ENCODE measurements at regions not wholly inside any gene's neighbourhood (a gene's known extent, or its start where the extent isn't known, plus 50 kb on each side); places are given as distances from the start of the nearest gene placed in this dataset.

GRCh38 chr1:83718338-83718737 is 280.6 kb downstream of the TTLL7 start:
- no peak for DNase-seq

GRCh38 chr1:83717785-83718184 is 281.1 kb downstream of the TTLL7 start:
- no peak for DNase-seq

GRCh38 chr1:83716641-83717040 is 282.3 kb downstream of the TTLL7 start:
- no peak for DNase-seq

- DNase-seq: no peak
Observed at GRCh38 chr1:83715550-83715949, 283.4 kb downstream of the TTLL7 start.

GRCh38 chr1:83709662-83710061 is 289.3 kb downstream of the TTLL7 start:
- DNase-seq: no peak

GRCh38 chr1:83706354-83706938 is 292.5 kb downstream of the TTLL7 start:
- no peak for DNase-seq

- DNase-seq: no peak
Observed at GRCh38 chr1:83705091-83705490, 293.8 kb downstream of the TTLL7 start.

- no peak for DNase-seq
Observed at GRCh38 chr1:83704350-83704749, 294.6 kb downstream of the TTLL7 start.

- DNase-seq: no peak
Observed at GRCh38 chr1:83702356-83702755, 296.6 kb downstream of the TTLL7 start.

GRCh38 chr1:83701355-83701754 is 297.6 kb downstream of the TTLL7 start:
- no peak for DNase-seq

- no peak for DNase-seq
Observed at GRCh38 chr1:83698644-83699043, 300.3 kb downstream of the TTLL7 start.

GRCh38 chr1:83697961-83698360 is 301.0 kb downstream of the TTLL7 start:
- DNase-seq: no peak

- DNase-seq: no peak
Observed at GRCh38 chr1:83697220-83697619, 301.7 kb downstream of the TTLL7 start.

GRCh38 chr1:83694449-83694848 is 304.5 kb downstream of the TTLL7 start:
- no peak for DNase-seq

GRCh38 chr1:83693427-83694126 is 305.4 kb downstream of the TTLL7 start:
- no peak for DNase-seq

- no peak for DNase-seq
Observed at GRCh38 chr1:83692524-83693381, 306.2 kb downstream of the TTLL7 start.

- DNase-seq: no peak
Observed at GRCh38 chr1:83691953-83692500, 306.9 kb downstream of the TTLL7 start.

GRCh38 chr1:83689921-83690868 is 308.7 kb downstream of the TTLL7 start:
- DNase-seq: no peak

- no peak for DNase-seq
Observed at GRCh38 chr1:83682132-83682531, 316.8 kb downstream of the TTLL7 start.

GRCh38 chr1:83676106-83676505 is 322.8 kb downstream of the TTLL7 start:
- DNase-seq: no peak

GRCh38 chr1:83673312-83673711 is 325.6 kb downstream of the TTLL7 start:
- DNase-seq: no peak

GRCh38 chr1:83671586-83671985 is 327.3 kb downstream of the TTLL7 start:
- peak; percentile 28 for DNase-seq

Measured in DMS 273 treated with DMSO at 0.1 percent for 48 hours (cell line).